H9 (cell line): ENCODE measurements at regions not wholly inside any gene's neighbourhood (a gene's known extent, or its start where the extent isn't known, plus 50 kb on each side); places are given as distances from the start of the nearest gene placed in this dataset.

ENCODE experiments used
- DNase-seq: peaks from one replicate; pipeline ENCODE4 v3.0.0-alpha.2; 2017
- H2AFZ ChIP-seq: one replicate; pipeline ENCODE4 v1.6.1; 2013; ENCODE audit warnings: mild to moderate bottlenecking, low read length, control low read depth, moderate library complexity
- H2AK5ac ChIP-seq: 2 replicates; pipeline ENCODE4 v1.6.1; 2013; ENCODE audit warnings: low read length, control low read depth, mixed read lengths; ENCODE audit not compliant: insufficient read length
- H2BK120ac ChIP-seq: one replicate; pipeline ENCODE4 v1.6.1; 2013; ENCODE audit warnings: low read depth, mild to moderate bottlenecking, low read length, control low read depth, inconsistent platforms; ENCODE audit not compliant: poor library complexity, severe bottlenecking
- H2BK12ac ChIP-seq: 2 replicates; pipeline ENCODE4 v1.6.1; 2013; ENCODE audit warnings: low read length, control low read depth, mixed read lengths, low read depth; ENCODE audit not compliant: insufficient read length
- H2BK15ac ChIP-seq: 2 replicates; pipeline ENCODE4 v1.6.1; 2013; ENCODE audit warnings: low read depth, low read length, control low read depth
- H2BK20ac ChIP-seq: one replicate; pipeline ENCODE4 v1.6.1; 2013; ENCODE audit warnings: low read depth, mild to moderate bottlenecking, low read length, control low read depth, inconsistent platforms; ENCODE audit not compliant: poor library complexity, severe bottlenecking
- H2BK5ac ChIP-seq: 2 replicates; pipeline ENCODE4 v1.6.1; 2013; ENCODE audit warnings: low read length, control low read depth, mixed read lengths; ENCODE audit not compliant: insufficient read length
- H3K14ac ChIP-seq: 2 replicates; pipeline ENCODE4 v1.6.1; 2013; ENCODE audit warnings: low read length, control low read depth; ENCODE audit not compliant: insufficient read depth
- H3K18ac ChIP-seq: 2 replicates; pipeline ENCODE4 v1.6.1; 2013; ENCODE audit warnings: low read depth, mild to moderate bottlenecking, mixed read lengths, low read length, control low read depth; ENCODE audit not compliant: insufficient read length
- H3K23ac ChIP-seq: 2 replicates; pipeline ENCODE4 v1.6.1; 2013; ENCODE audit warnings: low read length, control low read depth, mixed read lengths, low read depth; ENCODE audit not compliant: insufficient read length
- H3K23me2 ChIP-seq: 2 replicates; pipeline ENCODE4 v1.6.1; 2013; ENCODE audit warnings: low read depth, mild to moderate bottlenecking, mixed read lengths, low read length, control low read depth; ENCODE audit not compliant: insufficient read length, poor library complexity, severe bottlenecking
- H3K27ac ChIP-seq: 2 replicates; pipeline ENCODE4 v1.5.1; 2013; ENCODE audit warnings: low read length, control low read depth, mixed read lengths, low read depth; ENCODE audit not compliant: insufficient read length
- H3K27me3 ChIP-seq: 2 replicates; pipeline ENCODE4 v1.6.1; 2013; ENCODE audit warnings: low read length, control low read depth, inconsistent platforms; ENCODE audit not compliant: insufficient read depth
- H3K4ac ChIP-seq: 2 replicates; pipeline ENCODE4 v1.6.1; 2013; ENCODE audit warnings: low read depth, mild to moderate bottlenecking, control low read depth, inconsistent platforms, low read length, moderate library complexity
- H3K4me1 ChIP-seq: 2 replicates; pipeline ENCODE4 v1.6.1; 2013; ENCODE audit warnings: low read length, control low read depth, inconsistent platforms; ENCODE audit not compliant: insufficient read depth
- H3K4me2 ChIP-seq: 2 replicates; pipeline ENCODE4 v1.6.1; 2013; ENCODE audit warnings: low read length, control low read depth, mixed read lengths; ENCODE audit not compliant: insufficient read length, insufficient read depth
- H3K56ac ChIP-seq: 2 replicates; pipeline ENCODE4 v1.6.1; 2013; ENCODE audit warnings: low read depth, mild to moderate bottlenecking, mixed read lengths, low read length, control low read depth; ENCODE audit not compliant: insufficient read length
- H3K79me1 ChIP-seq: 2 replicates; pipeline ENCODE4 v1.6.1; 2013; ENCODE audit warnings: low read depth, mild to moderate bottlenecking, moderate library complexity, low read length, control low read depth, inconsistent platforms; ENCODE audit not compliant: insufficient read depth, poor library complexity, severe bottlenecking
- H3K79me2 ChIP-seq: 2 replicates; pipeline ENCODE4 v1.6.1; 2013; ENCODE audit warnings: low read length, control low read depth, inconsistent platforms; ENCODE audit not compliant: insufficient read depth
- H3K9ac ChIP-seq: 2 replicates; pipeline ENCODE4 v1.6.1; 2013; ENCODE audit warnings: low read length, control low read depth, mixed read lengths; ENCODE audit not compliant: insufficient read length; ENCODE audit errors: extremely low read depth
- H3K9me3 ChIP-seq: one replicate; pipeline ENCODE4 v1.6.1; 2013; ENCODE audit warnings: low read depth, low read length, inconsistent platforms; ENCODE audit not compliant: control insufficient read depth
- H3T11ph ChIP-seq: one replicate; pipeline ENCODE4 v1.6.1; 2013; ENCODE audit warnings: mild to moderate bottlenecking, low read length, control low read depth, inconsistent platforms
- H4K20me1 ChIP-seq: one replicate; pipeline ENCODE4 v1.6.1; 2013; ENCODE audit not compliant: control insufficient read depth, insufficient read length, insufficient read depth
- H4K5ac ChIP-seq: 2 replicates; pipeline ENCODE4 v1.6.1; 2013; ENCODE audit warnings: low read depth, mild to moderate bottlenecking, mixed read lengths, low read length, control low read depth; ENCODE audit not compliant: insufficient read length
- H4K8ac ChIP-seq: replicated peaks from 2 replicates; pipeline ENCODE4 v1.6.1; 2013; ENCODE audit warnings: low read length, control low read depth, mixed read lengths, low read depth; ENCODE audit not compliant: insufficient read length
- H4K91ac ChIP-seq: 2 replicates; pipeline ENCODE4 v1.6.1; 2013; ENCODE audit warnings: low read depth, mild to moderate bottlenecking, moderate library complexity, mixed read lengths, low read length, control low read depth; ENCODE audit not compliant: insufficient read length
- H3K27ac Mint-ChIP-seq, 3 experiments: 2 replicates in 2 of 3; 3 replicates in 1 of 3; pipeline ENCODE4 v1.8.0; 2020 to 2021; ENCODE audit warnings: mixed read lengths in 3 of 3, mild to moderate bottlenecking in 1 of 3, moderate library complexity in 1 of 3
- H3K27me3 Mint-ChIP-seq: 2 replicates; pipeline ENCODE4 v1.8.0; 2021; ENCODE audit warnings: low read depth, mild to moderate bottlenecking, moderate library complexity, mixed read lengths
- H3K36me3 Mint-ChIP-seq, 3 experiments: 2 replicates in 2 of 3; 3 replicates in 1 of 3; pipeline ENCODE4 v1.8.0; 2020 to 2021; ENCODE audit warnings: low read depth in 3 of 3, mixed read lengths in 3 of 3; ENCODE audit not compliant: insufficient read depth in 1 of 3
- H3K4me1 Mint-ChIP-seq, 2 experiments: 2 replicates each; pipeline ENCODE4 v1.8.0; 2020; ENCODE audit warnings: mixed read lengths in 2 of 2
- H3K4me3 Mint-ChIP-seq, 2 experiments: 2 replicates in 1 of 2; 3 replicates in 1 of 2; pipeline ENCODE4 v1.8.0; 2020 to 2021; ENCODE audit warnings: mild to moderate bottlenecking in 2 of 2, mixed read lengths in 2 of 2, moderate library complexity in 1 of 2
- H3K9me3 Mint-ChIP-seq, 2 experiments: 2 replicates in 1 of 2; 3 replicates in 1 of 2; pipeline ENCODE4 v1.8.0; 2020; ENCODE audit warnings: mild to moderate bottlenecking in 2 of 2, mixed read lengths in 2 of 2, moderate library complexity in 1 of 2
- WGBS: extraction: QIAGEN DNeasy Blood & Tissue Kit; methylation state at CpG from one replicate; pipeline ENCODE4 v1.1.7; 2013; ENCODE audit warnings: missing lambda C conversion rate, low lambda C conversion rate, mixed read lengths; ENCODE audit not compliant: insufficient read length; ENCODE audit errors: extremely low coverage; 5-methylcytosine and 5-hydroxymethylcytosine counted together
- TF ChIP-seq, protein P1 (sequence below): fragments of 200-600 bp; sonication (generic); conservative IDR thresholded peaks from 3 replicates; pipeline ENCODE4 v1.8.0; 2021; ENCODE audit warnings: antibody characterized with exemption, mild to moderate bottlenecking

DNA sequence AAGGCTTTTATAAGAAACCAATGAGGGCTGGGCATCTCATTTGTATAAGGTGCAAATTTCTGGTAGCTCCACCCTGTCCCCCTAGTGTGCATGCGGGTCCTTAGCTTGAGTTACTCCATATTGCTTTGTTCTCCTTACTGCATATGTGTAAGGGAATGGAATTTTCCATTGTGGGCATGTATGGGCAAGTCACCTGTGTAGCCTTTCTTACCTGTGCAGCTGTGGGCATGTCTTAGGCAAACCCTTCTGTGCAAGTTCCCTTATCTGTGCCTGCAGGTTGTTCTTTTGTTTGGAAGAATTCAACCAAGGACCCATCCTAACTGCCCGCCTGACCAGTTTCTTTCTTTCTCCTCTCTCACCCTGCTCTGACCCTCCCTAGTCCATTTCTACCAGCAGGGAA lies 122.8 kb upstream of the HS3ST4 start:
- H3K4ac ChIP-seq, result no peak overlapping the region
- H3K4me1 ChIP-seq, result peaks cover 6% of the 10 kb centered on the region; the same call in 1 of the 2 replicates
- H3K23ac ChIP-seq, result no peak overlapping the region
- no peak overlapping the region for H4K8ac ChIP-seq
- no peak overlapping the region for H4K91ac ChIP-seq
- H3K4me2 ChIP-seq, result no peak overlapping the region
- no peaks in the 10 kb centered on the region for H3K79me1 ChIP-seq
- H3K18ac ChIP-seq, result no peak overlapping the region
- H2BK20ac ChIP-seq, result no peak overlapping the region
- no peak overlapping the region for H2BK5ac ChIP-seq
- H3K14ac ChIP-seq, result no peak overlapping the region
- Mint-ChIP-seq H3K27me3 (no peaks in the 10 kb centered on the region), H3K36me3 (peaks cover 1 to 16% (median 13%) of the 10 kb centered on the region in 3 experiments; a peak in 5 of 7 replicates), H3K4me1 (peaks cover 17 to 23% of the 10 kb centered on the region in 2 experiments), H3K9me3 (peaks cover 9 to 12% of the 10 kb centered on the region in 2 experiments), H3K27ac (no peak overlapping the region), H3K4me3 (no peak overlapping the region)
- H2BK12ac ChIP-seq, result no peak overlapping the region
- H3K27me3 ChIP-seq, result no peaks in the 10 kb centered on the region
- H4K20me1 ChIP-seq, result no peaks in the 10 kb centered on the region
- H2BK120ac ChIP-seq, result no peak overlapping the region
- no peak overlapping the region for H3K27ac ChIP-seq
- H3T11ph ChIP-seq, result no peak overlapping the region
- H3K56ac ChIP-seq, result no peak overlapping the region
- TF ChIP-seq, protein P1, sequence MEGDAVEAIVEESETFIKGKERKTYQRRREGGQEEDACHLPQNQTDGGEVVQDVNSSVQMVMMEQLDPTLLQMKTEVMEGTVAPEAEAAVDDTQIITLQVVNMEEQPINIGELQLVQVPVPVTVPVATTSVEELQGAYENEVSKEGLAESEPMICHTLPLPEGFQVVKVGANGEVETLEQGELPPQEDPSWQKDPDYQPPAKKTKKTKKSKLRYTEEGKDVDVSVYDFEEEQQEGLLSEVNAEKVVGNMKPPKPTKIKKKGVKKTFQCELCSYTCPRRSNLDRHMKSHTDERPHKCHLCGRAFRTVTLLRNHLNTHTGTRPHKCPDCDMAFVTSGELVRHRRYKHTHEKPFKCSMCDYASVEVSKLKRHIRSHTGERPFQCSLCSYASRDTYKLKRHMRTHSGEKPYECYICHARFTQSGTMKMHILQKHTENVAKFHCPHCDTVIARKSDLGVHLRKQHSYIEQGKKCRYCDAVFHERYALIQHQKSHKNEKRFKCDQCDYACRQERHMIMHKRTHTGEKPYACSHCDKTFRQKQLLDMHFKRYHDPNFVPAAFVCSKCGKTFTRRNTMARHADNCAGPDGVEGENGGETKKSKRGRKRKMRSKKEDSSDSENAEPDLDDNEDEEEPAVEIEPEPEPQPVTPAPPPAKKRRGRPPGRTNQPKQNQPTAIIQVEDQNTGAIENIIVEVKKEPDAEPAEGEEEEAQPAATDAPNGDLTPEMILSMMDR, result no peak
- H3K23me2 ChIP-seq, result no peaks in the 10 kb centered on the region
- no peak for DNase-seq
- H3K9ac ChIP-seq, result no peak overlapping the region
- no peak overlapping the region for H2AFZ ChIP-seq
- no peak overlapping the region for H2BK15ac ChIP-seq
- WGBS, result no CpG with 5 or more reads among the region's 2 CpGs
- no peaks in the 10 kb centered on the region for H3K9me3 ChIP-seq
- no peaks in the 10 kb centered on the region for H3K79me2 ChIP-seq
- H2AK5ac ChIP-seq, result no peak overlapping the region
- no peak overlapping the region for H4K5ac ChIP-seq
